T-helper 1 cell treated with Interleukin-12 subunit alpha and Interleukin-12 subunit beta and Interleukin-4 antibody, amounts not matched to agents 30 ng/mL and 1 ng/mL, for 36 hours (primary cell): ENCODE measurements at regions not wholly inside any gene's neighbourhood (a gene's known extent, or its start where the extent isn't known, plus 50 kb on each side); places are given as distances from the start of the nearest gene placed in this dataset.

Source experiments
- intact Hi-C: fragments of 100-400 bp; cut with micrococcal nuclease; formaldehyde crosslinking; loops from one replicate; pipeline ENCODE4 v1.15.1; 2024

GRCh38 chr7:116310141-116310540 is 99.8 kb downstream of the TES start:
- intact Hi-C loops: no loop called here

- intact Hi-C loops: no loop called here
Measured at GRCh38 chr7:116311259-116311658, 100.9 kb downstream of the TES start.

- intact Hi-C loops: no loop called here
Measured at GRCh38 chr7:116311816-116312471, 101.6 kb downstream of the TES start.

GRCh38 chr7:116315293-116315692 is 105.0 kb downstream of the TES start:
- intact Hi-C loops: no loop called here

DNA sequence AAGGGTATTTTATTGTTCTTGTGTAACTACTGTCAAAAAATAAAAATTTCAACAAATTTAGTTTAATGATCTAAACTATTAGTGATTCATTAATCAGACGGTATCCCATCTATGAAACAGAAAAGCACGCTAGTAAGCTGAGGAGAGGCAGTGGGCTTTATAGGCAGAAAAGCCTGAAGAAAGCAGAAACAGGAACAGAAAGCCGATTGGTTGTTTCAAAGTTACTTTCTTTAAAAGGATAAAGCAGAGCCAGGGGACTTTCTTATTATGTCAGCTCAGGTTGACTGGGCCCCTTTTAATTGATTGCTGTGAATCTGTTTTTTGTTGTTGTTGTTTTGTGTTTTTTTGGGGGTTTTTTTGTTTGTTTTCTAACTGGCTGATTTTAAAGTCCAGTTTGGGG is 105.5 kb downstream of the TES start:
- intact Hi-C loops: no loop called here

- intact Hi-C loops: no loop called here
Measured at GRCh38 chr7:116316838-116317628, 106.7 kb downstream of the TES start.

GRCh38 chr7:116317907-116318306 is 107.6 kb downstream of the TES start:
- intact Hi-C loops: no loop called here

DNA sequence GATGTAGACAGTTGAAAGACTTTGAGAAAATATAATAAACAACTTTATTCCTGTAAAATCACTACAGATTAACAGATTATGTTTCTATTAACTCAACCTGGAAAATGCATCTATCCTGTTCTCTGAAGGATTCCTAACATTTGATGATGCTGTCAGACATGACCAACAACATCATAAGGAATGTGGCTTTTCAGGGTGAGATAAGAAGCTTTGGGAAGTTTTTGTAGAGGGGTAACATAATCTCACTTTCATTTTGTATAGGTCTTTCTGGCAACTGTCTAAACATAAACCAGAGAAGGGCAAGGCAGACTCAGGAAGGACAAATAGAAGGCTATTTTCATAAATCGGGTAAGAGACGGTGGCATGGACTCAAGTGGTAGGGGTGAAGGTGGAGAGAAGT is 112.2 kb downstream of the TES start:
- intact Hi-C loops: no loop called here

GRCh38 chr7:116324582-116324981 is 114.2 kb downstream of the TES start:
- intact Hi-C loops: no loop called here

GRCh38 chr7:116325517-116325916 is 115.2 kb downstream of the TES start:
- intact Hi-C loops: no loop called here

GRCh38 chr7:116327135-116327534 is 116.8 kb downstream of the TES start:
- intact Hi-C loops: no loop called here

GRCh38 chr7:116327752-116328151 is 117.4 kb downstream of the TES start:
- intact Hi-C loops: no loop called here

GRCh38 chr7:116328161-116328560 is 117.8 kb downstream of the TES start:
- intact Hi-C loops: no loop called here

- intact Hi-C loops: no loop called here
Measured at GRCh38 chr7:116329686-116330503, 119.6 kb downstream of the TES start.

- intact Hi-C loops: no loop called here
Measured at GRCh38 chr7:116331020-116331419, 120.7 kb downstream of the TES start.

DNA sequence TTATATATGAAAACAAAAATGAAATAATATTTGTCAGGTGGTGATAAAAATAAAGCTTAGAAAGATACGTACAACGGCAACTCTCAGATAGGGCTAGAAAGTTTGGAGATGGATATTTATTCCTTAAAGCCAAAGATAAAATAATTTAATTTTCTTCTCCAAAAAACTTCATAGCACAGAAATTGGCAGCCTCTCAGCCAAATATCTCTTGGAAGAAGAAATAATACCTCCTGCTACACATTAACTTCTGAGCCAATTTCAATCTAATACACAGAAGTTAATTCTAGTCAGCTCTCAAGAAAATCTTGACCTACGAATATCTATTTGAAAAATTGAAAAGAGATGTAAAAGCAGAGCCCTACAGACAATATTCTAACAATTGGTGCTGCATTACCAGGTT is 122.4 kb downstream of the TES start:
- intact Hi-C loops: no loop called here

- intact Hi-C loops: no loop called here
Measured at GRCh38 chr7:116334555-116334954, 124.2 kb downstream of the TES start.

DNA sequence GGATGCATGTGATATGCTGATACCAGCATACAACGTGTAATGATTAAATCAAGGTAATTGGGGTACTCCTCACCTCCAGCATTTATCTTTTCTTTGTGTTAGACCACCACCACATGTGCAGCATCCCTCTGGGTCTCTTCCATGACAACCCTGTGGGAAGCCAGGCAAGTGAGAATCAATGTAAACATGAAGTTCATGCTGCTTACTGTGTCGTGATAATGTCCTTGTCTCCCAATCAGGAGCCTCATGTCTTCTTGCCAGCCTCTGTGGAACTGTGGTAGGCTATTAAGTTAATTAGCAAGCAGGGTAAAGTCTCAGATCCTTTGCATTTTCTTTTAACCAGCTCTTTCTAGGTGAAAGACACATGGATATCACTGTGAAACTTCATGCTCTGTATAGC is 126.7 kb downstream of the TES start:
- intact Hi-C loops: no loop called here

DNA sequence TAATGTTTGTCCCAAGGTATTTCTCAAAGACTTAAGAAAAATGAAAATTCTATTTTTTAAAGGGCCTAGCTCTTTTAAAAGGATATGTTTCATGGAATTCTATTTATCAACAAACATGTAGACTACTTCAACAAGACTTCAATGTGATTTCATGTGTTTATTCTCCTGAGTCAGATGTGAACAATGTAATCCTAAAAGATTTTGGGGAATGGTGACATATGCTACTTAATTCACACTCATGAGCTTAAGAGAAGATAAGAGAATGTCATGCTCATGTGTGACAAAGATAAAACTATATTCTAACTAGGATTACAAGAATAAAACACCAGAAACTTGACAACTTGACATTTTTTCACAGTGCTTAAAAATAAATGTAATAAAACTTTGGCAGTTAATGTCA is 127.5 kb downstream of the TES start:
- intact Hi-C loops: no loop called here

- intact Hi-C loops: no loop called here
Measured at GRCh38 chr7:116339564-116339963, 129.2 kb downstream of the TES start.

GRCh38 chr7:116340201-116340847 is 130.0 kb downstream of the TES start:
- intact Hi-C loops: loop anchor here (5.0 kb wide), 1 partner anchor 168 kb away; no protein-coding TSS in a partner anchor
